GM21723 (cell line): ENCODE measurements at regions not wholly inside any gene's neighbourhood (a gene's known extent, or its start where the extent isn't known, plus 50 kb on each side); places are given as distances from the start of the nearest gene placed in this dataset.

Experiments used
- ATAC-seq: cut with Tn5 transposase; IDR thresholded peaks from one replicate; pipeline ENCODE4 v1.9.1; 2021; ENCODE audit warnings: mild to moderate bottlenecking, moderate library complexity; ENCODE audit not compliant: unreplicated experiment

GRCh38 chr2:554444-554843, 122.8 kb downstream of the TMEM18 start:
- ATAC-seq: no peak

GRCh38 chr2:552906-553305, 124.3 kb downstream of the TMEM18 start:
- ATAC-seq: no peak

GRCh38 chr2:551621-552020, 125.6 kb downstream of the TMEM18 start:
- ATAC-seq: no peak

GRCh38 chr2:550860-551567, 126.2 kb downstream of the TMEM18 start:
- ATAC-seq: no peak

GRCh38 chr2:545711-546650, 131.2 kb downstream of the TMEM18 start:
- ATAC-seq: no peak

GRCh38 chr2:545228-545627, 132.0 kb downstream of the TMEM18 start:
- no peak for ATAC-seq

- ATAC-seq: no peak
Observed at GRCh38 chr2:538646-539045, 138.6 kb downstream of the TMEM18 start.

GRCh38 chr2:535222-535621, 142.0 kb downstream of the TMEM18 start:
- ATAC-seq: no peak

- no peak for ATAC-seq
Observed at GRCh38 chr2:529852-530251, 147.4 kb downstream of the TMEM18 start.

GRCh38 chr2:529424-529823, 147.8 kb downstream of the TMEM18 start:
- ATAC-seq: no peak

- no peak for ATAC-seq
Observed at GRCh38 chr2:527581-527980, 149.6 kb downstream of the TMEM18 start.

GRCh38 chr2:526918-527317, 150.3 kb downstream of the TMEM18 start:
- ATAC-seq: no peak

GRCh38 chr2:525611-526010, 151.6 kb downstream of the TMEM18 start:
- ATAC-seq: no peak

- no peak for ATAC-seq
Observed at GRCh38 chr2:525021-525420, 152.2 kb downstream of the TMEM18 start.

GRCh38 chr2:524442-524841, 152.8 kb downstream of the TMEM18 start:
- no peak for ATAC-seq

- no peak for ATAC-seq
Observed at GRCh38 chr2:523698-524270, 153.4 kb downstream of the TMEM18 start.

GRCh38 chr2:522776-523175, 154.4 kb downstream of the TMEM18 start:
- ATAC-seq: no peak

GRCh38 chr2:521853-522530, 155.2 kb downstream of the TMEM18 start:
- no peak for ATAC-seq

GRCh38 chr2:520663-521340, 156.4 kb downstream of the TMEM18 start:
- no peak for ATAC-seq

- ATAC-seq: no peak
Observed at GRCh38 chr2:516944-517343, 160.3 kb downstream of the TMEM18 start.

- no peak for ATAC-seq
Observed at GRCh38 chr2:516131-516530, 161.1 kb downstream of the TMEM18 start.
